Pancreas (tissue), 10 donors: ENCODE measurements at regions not wholly inside any gene's neighbourhood (a gene's known extent, or its start where the extent isn't known, plus 50 kb on each side); places are given as distances from the start of the nearest gene placed in this dataset.

Source experiments
- ATAC-seq, 4 donors: fragments of 200-7000 bp; cut with Tn5 transposase; one replicate each; pipeline versions ENCODE4 v1.8.0 to v1.9.1; 2020; ENCODE audit warnings: mild to moderate bottlenecking in 4 of 4, moderate library complexity in 4 of 4
- DNase-seq, 6 donors: peaks; one replicate each; pipeline ENCODE4 v3.0.0-alpha.2; 2020
- FAIRE-seq: peaks from 2 replicates; lab custom pipeline; 2012; peaks lifted over from hg19 to GRCh38; lab: Jason Lieb, UNC
- H3K27ac ChIP-seq, 4 donors: fragments of 200-600 bp; sonication (generic); 1 replicate in 3 of 4; 2 replicates in 1 of 4; pipeline versions ENCODE4 v1.5.0 to v1.8.0; 2020
- H3K27me3 ChIP-seq, 4 donors: fragments of 200-600 bp; one replicate each; pipeline ENCODE4 v1.8.0; 2021
- H3K36me3 ChIP-seq, 3 donors: fragments of 200-600 bp; sonication (generic) in 1 of 3; one replicate each; pipeline versions ENCODE4 v1.5.0 to v1.8.0; 2020 to 2021
- H3K4me1 ChIP-seq, 3 donors: fragments of 200-600 bp; one replicate each; pipeline ENCODE4 v1.8.0; 2021
- H3K4me3 ChIP-seq, 4 donors: fragments of 200-600 bp; sonication (generic) in 2 of 4; one replicate each; pipeline versions ENCODE4 v1.5.0 to v1.8.0; 2020 to 2021
- H3K9me3 ChIP-seq, 4 donors: fragments of 200-600 bp; one replicate each; pipeline ENCODE4 v1.8.0; 2021
- WGBS, 2 donors: extraction: QIAGEN DNeasy Blood & Tissue Kit; methylation state at CpG; one replicate each; pipeline ENCODE4 v1.1.7; 2013; 5-methylcytosine and 5-hydroxymethylcytosine counted together
- intact Hi-C, 3 donors: fragments of 100-400 bp; cut with DNase I; formaldehyde crosslinking; loops; one replicate each; pipeline versions ENCODE4 v1.11.1 to v1.14.2; 2022
- TF ChIP-seq, protein P1 (sequence below), 4 donors: fragments of 200-600 bp; sonication (generic) in 3 of 4; IDR thresholded peaks; one replicate each; pipeline versions ENCODE4 v1.5.0 to v1.8.0; 2021; ENCODE audit warnings: antibody characterized with exemption in 4 of 4
- donor health status: healthy with polysubstance abuse.
- donor health status: DM: no; HTN: no; CAD: no; lungs with moderate emphysema.
- donor health status: DM: no; HTN: no; CAD: no.
- donor health status: control.
- donor health status: control.
- donor health status: Bipolar disorder and iron deficiency.
- donor health status: DM: yes; HTN: yes; CAD: no.
- donor health status: DM: no; HTN: no; CAD: no.
- donor health status: DM: no; HTN: no; CAD: no.
- donor health status: DM: yes; HTN: yes; CAD: no.

DNA sequence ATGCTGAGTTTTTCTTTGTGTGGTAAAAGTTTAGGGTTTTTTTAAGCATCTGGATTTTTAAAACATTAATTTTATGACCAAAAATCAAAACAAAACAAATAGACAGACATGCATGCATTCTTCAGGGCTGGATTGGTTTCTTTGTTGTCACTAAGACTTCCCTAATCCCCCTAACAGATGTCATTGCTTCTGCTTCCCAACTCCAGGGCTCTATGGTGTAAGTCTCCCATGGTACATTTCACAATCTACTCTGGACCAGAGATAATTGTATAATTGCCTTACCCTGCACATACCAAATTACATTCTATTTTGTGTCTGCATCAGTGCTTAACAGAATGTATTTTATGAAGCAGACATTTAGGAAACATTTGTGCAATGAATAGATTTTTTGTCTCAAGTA lies 529.1 kb upstream of the SMIM31 start:
- Histone ChIP-seq H3K9me3 (no peaks in the 10 kb centered on the region), H3K4me1 (no peaks in the 10 kb centered on the region), H3K27ac (no peak overlapping the region), H3K4me3 (no peak overlapping the region), H3K36me3 (no peaks in the 10 kb centered on the region), H3K27me3 (no peaks in the 10 kb centered on the region)
- no peak for ATAC-seq
- no peak for DNase-seq
- TF ChIP-seq, protein P1, sequence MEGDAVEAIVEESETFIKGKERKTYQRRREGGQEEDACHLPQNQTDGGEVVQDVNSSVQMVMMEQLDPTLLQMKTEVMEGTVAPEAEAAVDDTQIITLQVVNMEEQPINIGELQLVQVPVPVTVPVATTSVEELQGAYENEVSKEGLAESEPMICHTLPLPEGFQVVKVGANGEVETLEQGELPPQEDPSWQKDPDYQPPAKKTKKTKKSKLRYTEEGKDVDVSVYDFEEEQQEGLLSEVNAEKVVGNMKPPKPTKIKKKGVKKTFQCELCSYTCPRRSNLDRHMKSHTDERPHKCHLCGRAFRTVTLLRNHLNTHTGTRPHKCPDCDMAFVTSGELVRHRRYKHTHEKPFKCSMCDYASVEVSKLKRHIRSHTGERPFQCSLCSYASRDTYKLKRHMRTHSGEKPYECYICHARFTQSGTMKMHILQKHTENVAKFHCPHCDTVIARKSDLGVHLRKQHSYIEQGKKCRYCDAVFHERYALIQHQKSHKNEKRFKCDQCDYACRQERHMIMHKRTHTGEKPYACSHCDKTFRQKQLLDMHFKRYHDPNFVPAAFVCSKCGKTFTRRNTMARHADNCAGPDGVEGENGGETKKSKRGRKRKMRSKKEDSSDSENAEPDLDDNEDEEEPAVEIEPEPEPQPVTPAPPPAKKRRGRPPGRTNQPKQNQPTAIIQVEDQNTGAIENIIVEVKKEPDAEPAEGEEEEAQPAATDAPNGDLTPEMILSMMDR (IDR thresholded peaks at IDR 0.05), result no peak
- FAIRE-seq, result no peak
- intact Hi-C loops, result no loop called here

DNA sequence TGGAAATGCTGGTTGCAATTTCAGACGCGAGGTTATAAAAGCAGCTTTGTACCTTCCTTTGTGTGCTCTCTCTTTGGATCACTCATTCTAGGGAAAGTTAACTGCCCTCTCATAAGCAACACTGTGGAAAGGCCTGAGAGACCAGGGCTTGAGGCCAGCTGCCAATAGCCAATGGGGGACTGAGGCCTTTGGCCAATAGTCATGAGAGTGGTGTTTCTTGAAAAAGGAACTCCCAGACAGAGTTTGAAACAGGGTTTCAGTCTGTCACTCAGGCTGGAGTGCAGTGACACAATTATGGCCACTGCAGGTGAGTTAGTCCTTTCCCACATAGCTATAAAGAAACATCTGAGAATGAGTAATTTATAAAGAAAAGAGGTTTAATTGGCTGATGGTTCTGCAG lies 524.7 kb upstream of the SMIM31 start:
- ATAC-seq, result no peak
- Histone ChIP-seq H3K27ac (no peak overlapping the region), H3K27me3 (no peaks in the 10 kb centered on the region), H3K9me3 (no peaks in the 10 kb centered on the region), H3K36me3 (no peaks in the 10 kb centered on the region), H3K4me1 (no peaks in the 10 kb centered on the region), H3K4me3 (no peak overlapping the region)
- intact Hi-C loops, result no loop called here
- TF ChIP-seq, protein P1 (IDR thresholded peaks at IDR 0.05), result no peak
- no peak for DNase-seq
- 73 to 91% methylated on average over 2 of the region's 2 CpGs for WGBS, 2 donors
- no peak for FAIRE-seq

DNA sequence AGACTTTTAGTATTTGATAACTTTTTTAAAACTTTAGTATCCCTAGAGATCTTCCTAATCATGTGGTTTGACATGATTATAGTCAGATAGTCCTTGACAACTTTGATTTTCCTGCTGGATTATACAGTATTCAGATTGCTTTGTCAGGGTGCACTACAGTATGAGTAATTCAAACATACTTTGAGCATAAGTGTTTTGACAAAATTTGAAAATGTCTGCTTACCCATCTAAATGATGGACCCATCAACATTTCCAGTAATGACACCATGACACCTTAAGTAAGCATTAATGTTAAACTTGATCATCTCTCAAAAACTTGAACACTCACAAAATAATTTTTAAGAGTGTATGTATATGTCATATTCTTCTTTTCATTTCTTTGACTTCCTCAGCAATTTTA lies 514.5 kb upstream of the SMIM31 start:
- DNase-seq (no peak), ATAC-seq (no peak), FAIRE-seq (no peak)
- intact Hi-C loops, result no loop called here
- Histone ChIP-seq H3K36me3 (no peaks in the 10 kb centered on the region), H3K9me3 (no peaks in the 10 kb centered on the region), H3K4me1 (no peaks in the 10 kb centered on the region), H3K27ac (no peak overlapping the region), H3K4me3 (no peak overlapping the region), H3K27me3 (no peaks in the 10 kb centered on the region)
- TF ChIP-seq, protein P1 (IDR thresholded peaks at IDR 0.05), result no peak

DNA sequence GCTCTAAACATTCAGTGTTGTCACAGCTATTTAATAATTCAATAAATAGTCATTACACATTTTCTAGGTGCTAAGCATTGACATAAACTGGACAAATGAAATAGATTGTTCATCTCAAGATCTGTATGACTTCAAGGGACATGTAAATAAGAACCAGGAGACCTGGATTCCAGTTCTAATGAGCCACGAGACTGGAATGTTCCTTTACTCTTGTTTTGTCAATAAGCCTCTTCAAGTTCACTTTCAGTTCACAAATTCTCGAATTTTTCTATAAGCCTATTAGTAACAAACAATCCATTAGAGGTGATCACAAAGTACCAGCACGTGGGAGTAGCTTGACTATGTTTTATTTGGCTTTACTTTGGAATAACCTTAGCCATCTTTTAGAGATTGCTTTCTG lies 514.0 kb upstream of the SMIM31 start:
- Histone ChIP-seq H3K36me3 (no peaks in the 10 kb centered on the region), H3K27ac (no peak overlapping the region), H3K9me3 (no peaks in the 10 kb centered on the region), H3K4me1 (no peaks in the 10 kb centered on the region), H3K27me3 (no peaks in the 10 kb centered on the region), H3K4me3 (no peak overlapping the region)
- intact Hi-C loops, result no loop called here
- DNase-seq (no peak), ATAC-seq (no peak), FAIRE-seq (no peak)
- TF ChIP-seq, protein P1 (IDR thresholded peaks at IDR 0.05), result no peak
- WGBS, 2 donors, result 14 to 31% methylated on average over 3 of the region's 3 CpGs

DNA sequence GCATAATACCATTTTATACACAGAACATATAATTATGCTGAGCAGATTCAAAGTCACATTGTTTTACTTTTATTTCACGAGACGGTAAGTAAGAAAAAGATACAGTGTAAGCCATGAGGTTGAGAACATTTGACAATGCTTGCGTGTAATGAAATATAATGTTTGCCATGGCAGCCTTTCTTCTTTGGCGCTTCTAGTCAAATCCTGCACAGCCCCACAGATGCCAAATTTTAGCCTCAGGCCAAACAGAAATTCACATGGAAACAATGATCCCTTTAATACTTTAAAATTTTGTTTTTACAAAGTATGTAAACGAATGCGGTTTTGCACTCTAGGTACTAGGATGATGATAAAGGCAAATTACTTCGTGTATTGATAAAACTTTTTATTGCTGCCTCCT lies 502.7 kb upstream of the SMIM31 start:
- no peaks in the 10 kb centered on the region for H3K9me3 ChIP-seq
- FAIRE-seq (no peak), ATAC-seq (no peak), DNase-seq (no peak)
- TF ChIP-seq, protein P1 (IDR thresholded peaks at IDR 0.05), result no peak
- no peak overlapping the region for H3K4me3 ChIP-seq
- WGBS, 2 donors, result 63 to 67% methylated on average over 7 of the region's 7 CpGs
- no peaks in the 10 kb centered on the region for H3K4me1 ChIP-seq
- H3K27me3 ChIP-seq, result no peaks in the 10 kb centered on the region
- H3K27ac ChIP-seq, result no peak overlapping the region
- intact Hi-C loops, result no loop called here
- no peaks in the 10 kb centered on the region for H3K36me3 ChIP-seq
